Esophagus squamous epithelium (tissue), 5 donors: ENCODE measurements at regions not wholly inside any gene's neighbourhood (a gene's known extent, or its start where the extent isn't known, plus 50 kb on each side); places are given as distances from the start of the nearest gene placed in this dataset.
"Not testable (repeated sequence)": the region's sequence is repeated elsewhere in the genome, so short reads cannot be mapped to it uniquely, and the experiment has no call there.

ENCODE experiments used
- DNase-seq: peaks from one replicate; lab custom pipeline; 2025; lab: John Stamatoyannopoulos, UW
- H3K27ac ChIP-seq, 4 donors: fragments of 200-600 bp; sonication (generic); one replicate each; pipeline ENCODE4 v1.5.1; 2016 to 2019; ENCODE audit warnings: mild to moderate bottlenecking in 1 of 4
- H3K27me3 ChIP-seq, 4 donors: fragments of 200-600 bp; sonication (generic); 1 replicate in 3 of 4; 2 replicates in 1 of 4; pipeline versions ENCODE4 v1.5.1 to v1.6.0; 2017 to 2021; ENCODE audit warnings: antibody characterized with exemption in 1 of 4
- H3K36me3 ChIP-seq, 3 donors: fragments of 200-600 bp; sonication (generic); one replicate each; pipeline ENCODE4 v1.5.1; 2016 to 2019
- H3K4me1 ChIP-seq, 3 donors: fragments of 200-600 bp; sonication (generic); one replicate each; pipeline ENCODE4 v1.5.1; 2017 to 2019
- H3K4me3 ChIP-seq, 4 donors: fragments of 200-600 bp; sonication (generic); 1 replicate in 3 of 4; 2 replicates in 1 of 4; pipeline ENCODE4 v1.5.1; 2016 to 2019; ENCODE audit warnings: mild to moderate bottlenecking in 2 of 4, moderate library complexity in 1 of 4
- H3K9me3 ChIP-seq, 3 donors: fragments of 200-600 bp; sonication (generic); one replicate each; pipeline ENCODE4 v1.5.1; 2016 to 2019
- POLR2A ChIP-seq, 4 donors: fragments of 450-650 bp; IDR thresholded peaks; one replicate each; pipeline ENCODE4 v1.6.1; 2017; ENCODE audit warnings: antibody characterized with exemption in 4 of 4, mild to moderate bottlenecking in 4 of 4, moderate library complexity in 3 of 4
- WGBS, 2 donors: methylation state at CpG; one replicate each; pipeline ENCODE4 v1.1.5; 2018; 5-methylcytosine and 5-hydroxymethylcytosine counted together
- intact Hi-C: fragments of 100-400 bp; cut with DNase I; formaldehyde crosslinking; loops from one replicate; pipeline ENCODE4 v1.15.0; 2022
- TF ChIP-seq, protein P1 (sequence below), 6 experiments: fragments of 450-650 bp in 4 of 6; fragments of 200-600 bp in 2 of 6; sonication (generic) in 2 of 6; IDR thresholded peaks; one replicate each; pipeline ENCODE4 v1.5.1; 2016 to 2019; ENCODE audit warnings: antibody characterized with exemption in 6 of 6, mild to moderate bottlenecking in 4 of 6, moderate library complexity in 4 of 6
- donor health status: DM: yes; HTN: yes; CAD: no.

DNA sequence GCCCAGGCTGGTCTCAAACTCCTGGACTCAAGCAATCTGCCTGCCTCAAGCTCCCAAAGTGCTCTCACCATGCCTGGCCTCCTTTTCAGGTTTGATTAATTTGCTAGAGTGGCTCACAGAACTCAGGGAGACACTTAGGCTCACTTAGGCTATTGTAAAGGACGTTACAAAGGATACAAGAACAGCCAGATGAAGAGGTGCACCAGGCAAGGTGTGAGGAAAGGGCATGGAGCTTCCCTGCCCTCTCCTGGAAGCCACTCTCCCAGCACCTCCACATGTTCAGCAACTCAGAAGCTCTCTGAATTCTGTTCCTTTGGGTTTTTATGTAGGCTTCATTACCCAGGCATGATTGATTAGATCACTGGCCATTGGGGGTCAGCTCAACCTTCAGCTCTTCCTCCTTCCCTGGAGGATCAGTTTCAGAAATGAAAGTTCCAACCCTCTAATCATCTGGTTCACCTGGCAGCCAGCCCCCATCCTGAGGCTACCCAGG is 78.7 kb upstream of the RGPD5 start:
- intact Hi-C loops, result no loop called here

DNA sequence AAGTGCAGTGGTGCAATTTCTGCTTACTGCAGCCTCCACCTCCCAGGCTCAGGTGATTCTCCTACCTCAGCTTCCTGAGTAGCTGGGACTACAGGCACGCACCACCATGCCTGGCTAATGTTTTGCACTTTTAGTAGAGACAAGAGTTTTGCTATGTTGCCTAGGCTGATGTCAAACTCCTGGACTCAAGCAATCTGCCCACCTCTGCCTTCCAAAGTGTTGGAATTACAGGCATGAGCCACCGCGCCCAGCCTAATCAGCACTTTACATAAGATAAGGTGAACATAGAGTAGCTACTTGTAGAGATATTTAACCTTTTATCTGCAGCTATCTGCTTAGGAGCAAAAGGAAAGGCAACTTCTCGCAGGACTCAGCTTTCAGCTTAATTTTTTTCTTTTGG is 77.5 kb upstream of the RGPD5 start:
- H3K4me3 ChIP-seq, intact Hi-C loops, H3K9me3 ChIP-seq, H3K27me3 ChIP-seq, H3K27ac ChIP-seq, H3K36me3 ChIP-seq, DNase-seq: not testable (repeated sequence)
- H3K4me1 ChIP-seq, result peaks cover 16 to 40% (median 18%) of the 10 kb centered on the region in 3 donors
- 84 to 93% methylated on average over 4 of the region's 4 CpGs for WGBS, 2 donors

More for the DNA sequence above, 78.7 kb upstream of the RGPD5 start:
- Histone ChIP-seq H3K9me3 (no peaks in the 10 kb centered on the region), H3K27ac (peak overlapping the region in 3 of 4 donors; percentile 33 to 76 (median 57)), H3K4me3 (no peak overlapping the region), H3K36me3 (no peaks in the 10 kb centered on the region), H3K4me1 (peaks cover 7 to 28% (median 9%) of the 10 kb centered on the region in 3 donors), H3K27me3 (no peaks in the 10 kb centered on the region)
- DNase-seq, result no peak
- TF ChIP-seq, protein P1, sequence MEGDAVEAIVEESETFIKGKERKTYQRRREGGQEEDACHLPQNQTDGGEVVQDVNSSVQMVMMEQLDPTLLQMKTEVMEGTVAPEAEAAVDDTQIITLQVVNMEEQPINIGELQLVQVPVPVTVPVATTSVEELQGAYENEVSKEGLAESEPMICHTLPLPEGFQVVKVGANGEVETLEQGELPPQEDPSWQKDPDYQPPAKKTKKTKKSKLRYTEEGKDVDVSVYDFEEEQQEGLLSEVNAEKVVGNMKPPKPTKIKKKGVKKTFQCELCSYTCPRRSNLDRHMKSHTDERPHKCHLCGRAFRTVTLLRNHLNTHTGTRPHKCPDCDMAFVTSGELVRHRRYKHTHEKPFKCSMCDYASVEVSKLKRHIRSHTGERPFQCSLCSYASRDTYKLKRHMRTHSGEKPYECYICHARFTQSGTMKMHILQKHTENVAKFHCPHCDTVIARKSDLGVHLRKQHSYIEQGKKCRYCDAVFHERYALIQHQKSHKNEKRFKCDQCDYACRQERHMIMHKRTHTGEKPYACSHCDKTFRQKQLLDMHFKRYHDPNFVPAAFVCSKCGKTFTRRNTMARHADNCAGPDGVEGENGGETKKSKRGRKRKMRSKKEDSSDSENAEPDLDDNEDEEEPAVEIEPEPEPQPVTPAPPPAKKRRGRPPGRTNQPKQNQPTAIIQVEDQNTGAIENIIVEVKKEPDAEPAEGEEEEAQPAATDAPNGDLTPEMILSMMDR (IDR thresholded peaks at IDR 0.05), result peak in 5 of 6 experiments; percentile 66 to 85 (median 67)
- no peak for TF ChIP-seq POLR2A (IDR thresholded peaks at IDR 0.05)
- WGBS, 2 donors, result 33 to 43% methylated on average over 1 of the region's 1 CpG

DNA sequence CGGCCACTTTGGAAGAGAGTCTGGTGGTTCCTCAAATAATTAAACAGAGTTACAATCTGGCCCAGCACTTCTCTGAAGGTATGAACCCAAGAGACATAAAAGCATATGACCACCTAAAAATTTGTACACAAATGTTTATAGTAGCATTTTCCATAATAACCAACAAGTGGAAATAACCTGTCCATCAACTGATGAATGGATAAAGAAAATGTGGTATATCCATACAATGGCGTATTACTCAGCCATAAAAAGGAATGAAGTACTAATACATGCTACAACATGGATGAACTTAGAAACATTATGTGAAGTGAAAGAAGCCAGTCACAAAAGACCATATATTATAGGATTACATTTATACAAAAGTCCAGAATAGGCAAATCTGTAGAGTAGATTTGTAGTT is 76.0 kb upstream of the RGPD5 start:
- Histone ChIP-seq H3K27me3 (no peaks in the 10 kb centered on the region), H3K27ac (peak overlapping the region in 2 of 4 donors; percentile 10 to 90), H3K4me1 (peaks cover 20 to 53% (median 20%) of the 10 kb centered on the region in 3 donors), H3K4me3 (no peak overlapping the region), H3K36me3 (no peaks in the 10 kb centered on the region), H3K9me3 (no peaks in the 10 kb centered on the region)
- intact Hi-C loops, result no loop called here
- 90 to 92% methylated on average over 2 of the region's 2 CpGs for WGBS, 2 donors
- TF ChIP-seq, protein P1 (IDR thresholded peaks at IDR 0.05), result no peak
- TF ChIP-seq POLR2A (IDR thresholded peaks at IDR 0.05), result no peak
- no peak for DNase-seq

DNA sequence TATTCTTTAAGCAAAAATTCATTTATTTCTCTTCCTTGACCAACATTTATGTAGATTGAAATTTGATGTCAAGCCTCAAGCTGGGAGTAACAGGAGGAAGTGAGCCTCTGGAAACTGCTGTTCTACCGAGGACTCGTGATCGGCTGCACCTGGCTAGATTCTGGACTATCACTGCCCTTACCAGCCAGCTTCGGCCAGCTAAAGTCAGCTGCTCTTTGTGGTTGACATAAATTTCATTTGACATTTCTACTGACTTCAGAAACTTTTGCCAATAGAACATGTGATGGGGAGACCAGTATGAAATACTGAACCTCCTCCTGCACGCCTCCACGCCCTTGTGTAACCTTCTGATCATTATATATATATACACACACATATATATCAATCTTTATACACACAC is 74.2 kb upstream of the RGPD5 start:
- peak overlapping the region; percentile 82 to 90 (median 83) for H3K27ac ChIP-seq
- H3K4me3 ChIP-seq, result no peak overlapping the region
- no peaks in the 10 kb centered on the region for H3K36me3 ChIP-seq
- WGBS, 2 donors, result 53 to 66% methylated on average over 6 of the region's 6 CpGs
- H3K9me3 ChIP-seq, result no peaks in the 10 kb centered on the region
- DNase-seq, result no peak
- no peaks in the 10 kb centered on the region for H3K27me3 ChIP-seq
- intact Hi-C loops, result no loop called here
- TF ChIP-seq POLR2A (IDR thresholded peaks at IDR 0.05), result no peak
- TF ChIP-seq, protein P1 (IDR thresholded peaks at IDR 0.05), result no peak
- peaks cover 20 to 53% (median 21%) of the 10 kb centered on the region in 3 donors for H3K4me1 ChIP-seq

DNA sequence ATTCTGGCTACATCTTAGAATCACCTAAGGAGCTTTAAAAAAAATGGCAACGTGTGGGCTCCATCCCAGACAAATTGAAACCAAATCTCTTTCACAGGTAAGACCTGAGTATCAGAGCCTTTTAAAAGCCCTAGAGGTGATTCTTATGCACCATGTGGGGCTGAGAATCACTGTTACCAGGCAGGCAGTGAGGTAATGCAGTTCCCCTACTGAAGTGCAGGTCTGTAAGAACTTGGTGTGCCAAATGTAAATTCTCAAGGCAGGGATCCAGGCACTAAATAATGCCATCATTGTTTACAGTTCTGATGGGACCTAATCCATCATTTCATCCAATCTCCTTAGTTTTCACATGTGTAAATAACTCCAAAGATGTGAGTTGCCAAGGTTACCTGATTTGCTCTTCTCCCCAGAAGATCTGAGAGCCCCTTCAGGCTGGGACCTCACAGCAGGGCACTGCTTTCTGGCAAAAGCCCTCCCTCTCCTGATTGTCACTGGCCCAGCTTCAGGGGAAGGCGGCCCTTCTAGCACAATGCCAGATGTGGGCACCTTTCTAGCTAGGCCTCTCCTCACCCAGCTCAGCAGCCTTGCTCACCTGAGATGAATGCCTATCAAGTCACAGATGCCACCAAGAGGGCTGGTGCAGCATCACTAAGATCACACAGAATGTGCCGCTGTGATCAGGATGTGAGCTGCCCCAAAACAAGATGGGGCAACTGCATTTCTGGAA is 73.6 kb upstream of the RGPD5 start:
- no peak for DNase-seq
- Histone ChIP-seq H3K36me3 (no peaks in the 10 kb centered on the region), H3K9me3 (no peaks in the 10 kb centered on the region), H3K27me3 (no peaks in the 10 kb centered on the region), H3K4me1 (peaks cover 20 to 53% (median 21%) of the 10 kb centered on the region in 3 donors), H3K4me3 (no peak overlapping the region), H3K27ac (peak overlapping the region; percentile 82 to 90 (median 83))
- TF ChIP-seq, protein P1 (IDR thresholded peaks at IDR 0.05), result no peak
- no peak for TF ChIP-seq POLR2A (IDR thresholded peaks at IDR 0.05)
- 19 to 40% methylated on average over 2 of the region's 3 CpGs for WGBS, 2 donors
- intact Hi-C loops, result no loop called here
